OCI-LY1 (cell line): ENCODE measurements at regions not wholly inside any gene's neighbourhood (a gene's known extent, or its start where the extent isn't known, plus 50 kb on each side); places are given as distances from the start of the nearest gene placed in this dataset.

Experiments
- H2AFZ ChIP-seq: fragments of 200-600 bp; sonication (generic), shearing (Covaris generic); 2 replicates; pipeline ENCODE4 v1.6.0; 2014; ENCODE audit warnings: antibody characterized with exemption, mild to moderate bottlenecking, low read length
- H3F3A ChIP-seq: fragments of 200-600 bp; sonication (generic), shearing (Covaris generic); 2 replicates; pipeline ENCODE4 v1.6.0; 2014; ENCODE audit warnings: mild to moderate bottlenecking, antibody characterized with exemption, low read length, moderate library complexity; ENCODE audit not compliant: insufficient read depth
- H3K27ac ChIP-seq: fragments of 200-600 bp; sonication (generic); 2 replicates; pipeline ENCODE4 v1.5.1; 2014; ENCODE audit warnings: low read length, mixed run types, mild to moderate bottlenecking, low read depth; ENCODE audit not compliant: poor library complexity, severe bottlenecking
- H3K27me3 ChIP-seq: fragments of 200-600 bp; sonication (generic); 2 replicates; pipeline ENCODE4 v1.6.0; 2014; ENCODE audit warnings: antibody characterized with exemption, mild to moderate bottlenecking, low read length, moderate library complexity; ENCODE audit not compliant: insufficient read depth
- H3K36me3 ChIP-seq: fragments of 200-600 bp; sonication (generic); 2 replicates; pipeline ENCODE4 v1.6.1; 2014; ENCODE audit warnings: mild to moderate bottlenecking, antibody characterized with exemption, low read length, moderate library complexity, mixed read lengths; ENCODE audit not compliant: insufficient read depth
- H3K4me1 ChIP-seq: fragments of 200-600 bp; sonication (generic); 2 replicates; pipeline ENCODE4 v1.5.1; 2014; ENCODE audit warnings: mild to moderate bottlenecking, low read length, moderate library complexity; ENCODE audit not compliant: insufficient read depth, severe bottlenecking
- H3K4me2 ChIP-seq: fragments of 200-600 bp; sonication (generic), shearing (Covaris generic); 2 replicates; pipeline ENCODE4 v1.6.1; 2014; ENCODE audit warnings: low read length
- H3K4me3 ChIP-seq: fragments of 200-600 bp; sonication (generic); 2 replicates; pipeline ENCODE4 v1.5.1; 2014; ENCODE audit warnings: low read length, low read depth, mild to moderate bottlenecking, mixed read lengths; ENCODE audit not compliant: poor library complexity, severe bottlenecking
- H3K79me2 ChIP-seq: fragments of 200-600 bp; shearing (Covaris generic); 2 replicates; pipeline ENCODE4 v1.6.1; 2016; ENCODE audit warnings: mixed run types, low read length, mixed read lengths; ENCODE audit not compliant: insufficient read depth
- H3K9ac ChIP-seq: fragments of 200-600 bp; sonication (generic), shearing (Covaris generic); 2 replicates; pipeline ENCODE4 v1.6.1; 2014; ENCODE audit warnings: mild to moderate bottlenecking, low read length, mixed read lengths
- H3K9me2 ChIP-seq: fragments of 200-600 bp; sonication (generic), shearing (Covaris generic); 2 replicates; pipeline ENCODE4 v1.6.1; 2014; ENCODE audit warnings: low read depth, mild to moderate bottlenecking, low read length, mixed read lengths
- H3K9me3 ChIP-seq: fragments of 200-600 bp; shearing (Covaris generic); 2 replicates; pipeline ENCODE4 v1.6.1; 2014; ENCODE audit warnings: low read length, mixed read lengths
- H4K20me1 ChIP-seq: fragments of 200-600 bp; sonication (generic), shearing (Covaris generic); 2 replicates; pipeline ENCODE4 v1.6.0; 2016; ENCODE audit warnings: mild to moderate bottlenecking, low read length; ENCODE audit not compliant: insufficient read depth
- CTCF ChIP-seq: fragments of 200-600 bp; sonication (generic), shearing (Covaris generic); IDR thresholded peaks from 2 replicates; pipeline ENCODE4 v1.5.1; 2017; ENCODE audit warnings: mild to moderate bottlenecking, antibody characterized with exemption, low read length, moderate library complexity, mixed read lengths
- EZH2 ChIP-seq: fragments of 200-600 bp; sonication (generic), shearing (Covaris generic); IDR thresholded peaks from 2 replicates; pipeline ENCODE4 v1.8.0; 2017; ENCODE audit warnings: borderline replicate concordance, mixed run types, mild to moderate bottlenecking, antibody characterized with exemption, low read length, moderate library complexity, mixed read lengths

- Histone ChIP-seq H3K4me2 (no peak overlapping the region), H3K9ac (no peak overlapping the region), H2AFZ (no peak overlapping the region), H3K79me2 (no peaks in the 10 kb centered on the region), H3K27me3 (no peaks in the 10 kb centered on the region), H3K9me2 (no peaks in the 10 kb centered on the region), H4K20me1 (no peaks in the 10 kb centered on the region), H3K36me3 (no peaks in the 10 kb centered on the region), H3F3A (no peaks in the 10 kb centered on the region), H3K27ac (no peak overlapping the region), H3K4me3 (no peak overlapping the region), H3K4me1 (no peaks in the 10 kb centered on the region), H3K9me3 (no peaks in the 10 kb centered on the region)
- no peak for TF ChIP-seq EZH2
- TF ChIP-seq CTCF: no peak
Observed at GRCh38 chr20:7196481-7196880, 429.0 kb downstream of the BMP2 start.

- Histone ChIP-seq H3K79me2 (no peaks in the 10 kb centered on the region), H3F3A (no peaks in the 10 kb centered on the region), H3K27me3 (no peaks in the 10 kb centered on the region), H3K4me1 (no peaks in the 10 kb centered on the region), H3K9me2 (no peaks in the 10 kb centered on the region), H4K20me1 (no peaks in the 10 kb centered on the region), H3K9me3 (no peaks in the 10 kb centered on the region), H3K36me3 (no peaks in the 10 kb centered on the region), H3K27ac (no peak overlapping the region), H3K9ac (no peak overlapping the region), H3K4me2 (no peak overlapping the region), H2AFZ (no peak overlapping the region), H3K4me3 (no peak overlapping the region)
- no peak for TF ChIP-seq EZH2
- no peak for TF ChIP-seq CTCF
Observed at GRCh38 chr20:7199861-7200260, 432.4 kb downstream of the BMP2 start.

GRCh38 chr20:7207186-7207798 lies 439.8 kb downstream of the BMP2 start:
- no peaks in the 10 kb centered on the region for H3K79me2 ChIP-seq
- no peaks in the 10 kb centered on the region for H3K27me3 ChIP-seq
- no peaks in the 10 kb centered on the region for H4K20me1 ChIP-seq
- TF ChIP-seq CTCF (no peak), EZH2 (no peak)
- no peaks in the 10 kb centered on the region for H3K9me3 ChIP-seq
- no peaks in the 10 kb centered on the region for H3K36me3 ChIP-seq
- H2AFZ ChIP-seq: no peak overlapping the region
- no peaks in the 10 kb centered on the region for H3K9me2 ChIP-seq
- no peak overlapping the region for H3K4me3 ChIP-seq
- no peak overlapping the region for H3K9ac ChIP-seq
- no peak overlapping the region for H3K4me2 ChIP-seq
- H3K4me1 ChIP-seq: no peaks in the 10 kb centered on the region
- H3K27ac ChIP-seq: no peak overlapping the region
- H3F3A ChIP-seq: no peaks in the 10 kb centered on the region
